ENCODE measurements at regions not wholly inside any gene's neighbourhood (a gene's known extent, or its start where the extent isn't known, plus 50 kb on each side); places are given as distances from the start of the nearest gene placed in this dataset.
A peak's percentile ranks its signal among the peaks of the same experiment; 100 is the strongest.

DNA sequence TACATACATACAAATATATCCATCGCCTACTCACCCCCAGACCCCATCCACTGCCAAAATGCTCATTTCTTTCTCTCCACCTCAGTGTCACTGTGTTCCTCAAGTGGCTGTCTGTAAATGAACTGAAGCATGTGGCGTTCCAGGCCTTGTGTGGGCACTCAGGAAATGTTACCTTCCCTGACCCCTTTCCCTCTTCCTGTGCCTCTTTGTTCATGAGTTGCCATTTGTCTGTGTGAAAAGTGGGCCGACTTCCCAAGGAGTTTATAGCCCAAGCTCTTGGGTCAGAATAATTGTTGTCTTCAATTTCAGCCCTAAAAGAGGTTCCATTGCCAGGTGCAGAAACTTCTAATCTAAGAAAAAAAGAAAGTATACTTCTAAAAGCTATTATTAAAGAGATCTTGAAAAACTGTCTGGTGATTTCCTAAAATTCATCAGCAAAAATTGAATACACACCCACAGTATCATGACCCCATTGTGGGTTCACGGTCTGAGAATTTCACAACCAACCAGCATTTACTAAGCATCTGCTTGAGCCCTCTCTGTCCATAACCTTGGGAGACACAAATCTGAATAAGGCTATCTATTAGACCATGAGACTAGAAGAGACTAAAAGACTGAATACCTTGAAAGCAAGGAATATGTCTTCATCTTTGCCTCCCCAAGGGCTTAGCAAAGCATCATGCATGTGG is 201.4 kb upstream of the EEA1 start:
- H3K36me3 ChIP-seq = no peaks in the 10 kb centered on the region
- H3K4me1 ChIP-seq (replicated peaks) = peaks cover 9% of the 10 kb centered on the region
- H3K9me3 ChIP-seq = no peaks in the 10 kb centered on the region
- H3K27me3 ChIP-seq (replicated peaks; ENCODE audit: insufficient read depth) = no peaks in the 10 kb centered on the region
- H3K4me3 ChIP-seq = no peak overlapping the region
- no peak overlapping the region for H3K27ac ChIP-seq
- TF ChIP-seq POLR2A (IDR thresholded peaks at IDR 0.05) = no peak
- no peak for TF ChIP-seq POLR2AphosphoS5 (IDR thresholded peaks at IDR 0.05)
- TF ChIP-seq, protein P1, sequence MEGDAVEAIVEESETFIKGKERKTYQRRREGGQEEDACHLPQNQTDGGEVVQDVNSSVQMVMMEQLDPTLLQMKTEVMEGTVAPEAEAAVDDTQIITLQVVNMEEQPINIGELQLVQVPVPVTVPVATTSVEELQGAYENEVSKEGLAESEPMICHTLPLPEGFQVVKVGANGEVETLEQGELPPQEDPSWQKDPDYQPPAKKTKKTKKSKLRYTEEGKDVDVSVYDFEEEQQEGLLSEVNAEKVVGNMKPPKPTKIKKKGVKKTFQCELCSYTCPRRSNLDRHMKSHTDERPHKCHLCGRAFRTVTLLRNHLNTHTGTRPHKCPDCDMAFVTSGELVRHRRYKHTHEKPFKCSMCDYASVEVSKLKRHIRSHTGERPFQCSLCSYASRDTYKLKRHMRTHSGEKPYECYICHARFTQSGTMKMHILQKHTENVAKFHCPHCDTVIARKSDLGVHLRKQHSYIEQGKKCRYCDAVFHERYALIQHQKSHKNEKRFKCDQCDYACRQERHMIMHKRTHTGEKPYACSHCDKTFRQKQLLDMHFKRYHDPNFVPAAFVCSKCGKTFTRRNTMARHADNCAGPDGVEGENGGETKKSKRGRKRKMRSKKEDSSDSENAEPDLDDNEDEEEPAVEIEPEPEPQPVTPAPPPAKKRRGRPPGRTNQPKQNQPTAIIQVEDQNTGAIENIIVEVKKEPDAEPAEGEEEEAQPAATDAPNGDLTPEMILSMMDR (IDR thresholded peaks at IDR 0.05) = no peak
- WGBS = 76% methylated on average over 4 of the region's 4 CpGs
- no peak for DNase-seq (ENCODE audit: low spot score)
- intact Hi-C loops (cut with DNase I) = no loop called here

DNA sequence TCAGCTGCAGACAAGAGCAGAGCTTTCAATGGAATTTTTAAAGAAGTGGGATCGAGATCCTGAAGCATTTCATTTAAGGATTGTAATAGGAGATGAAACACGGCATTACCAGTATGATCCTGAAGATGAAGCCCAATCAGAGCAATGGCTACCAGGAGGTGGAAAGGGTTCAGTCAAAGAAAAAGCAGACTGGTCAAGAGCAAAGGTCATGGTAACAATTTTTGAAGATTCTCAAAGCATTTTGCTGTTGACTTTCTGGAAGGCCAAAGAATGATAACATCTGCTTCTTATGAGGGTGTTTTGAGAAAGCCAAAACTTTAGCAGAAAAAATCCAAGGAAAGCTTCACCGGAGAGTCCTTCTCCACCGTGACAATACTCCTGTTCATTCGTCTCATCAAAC is 204.3 kb upstream of the EEA1 start:
- DNase-seq (ENCODE audit: low spot score) = no peak
- Histone ChIP-seq H3K4me3 (no peak overlapping the region), H3K9me3 (no peaks in the 10 kb centered on the region), H3K4me1 (replicated peaks) (peaks cover 11% of the 10 kb centered on the region), H3K27me3 (replicated peaks; ENCODE audit: insufficient read depth) (no peaks in the 10 kb centered on the region), H3K36me3 (no peaks in the 10 kb centered on the region), H3K27ac (peak overlapping the region in 1 of 2 donors; percentile 83)
- WGBS = 92% methylated on average over 5 of the region's 5 CpGs
- TF ChIP-seq, protein P1 (IDR thresholded peaks at IDR 0.05) = no peak
- TF ChIP-seq POLR2AphosphoS5 (IDR thresholded peaks at IDR 0.05) (no peak), POLR2A (IDR thresholded peaks at IDR 0.05) (no peak)
- intact Hi-C loops (cut with DNase I) = no loop called here

DNA sequence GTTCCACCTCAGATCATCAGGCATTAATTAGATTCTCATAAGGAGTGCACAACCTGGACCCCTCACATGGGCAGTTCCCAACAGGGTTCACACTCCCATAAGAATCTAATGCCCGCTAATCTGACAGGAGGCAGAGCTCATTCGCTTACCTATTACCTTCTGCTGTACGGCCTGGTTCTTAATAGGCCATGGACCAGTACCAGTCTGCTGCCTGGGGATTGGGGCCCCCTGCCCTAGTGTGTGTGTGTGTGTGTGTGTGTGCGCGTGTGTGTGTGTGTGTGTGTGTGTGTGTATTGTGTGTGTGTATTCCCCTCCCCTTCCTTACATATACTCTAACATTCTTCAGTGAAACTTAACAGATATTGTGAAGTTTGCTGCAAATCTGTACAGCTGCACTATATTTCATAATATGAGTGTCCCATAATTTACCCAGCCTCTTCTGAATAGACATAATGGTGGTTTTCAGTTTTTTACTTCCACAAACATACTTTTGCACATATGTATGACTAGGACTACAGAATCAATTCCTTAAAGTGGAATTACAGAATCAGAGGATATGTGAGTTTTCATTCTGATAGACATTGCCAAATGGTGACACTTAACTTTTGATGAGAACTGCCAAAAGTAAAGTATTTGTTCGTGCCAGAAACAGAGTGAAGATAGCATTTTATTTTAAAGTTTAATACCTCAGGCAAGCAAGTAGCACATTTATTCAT is 205.2 kb upstream of the EEA1 start:
- peak overlapping the region; percentile 74 to 83 for H3K27ac ChIP-seq
- H3K9me3 ChIP-seq = no peaks in the 10 kb centered on the region
- TF ChIP-seq POLR2A (IDR thresholded peaks at IDR 0.05) = no peak
- TF ChIP-seq, protein P1 (IDR thresholded peaks at IDR 0.05) = no peak
- H3K27me3 ChIP-seq (replicated peaks; ENCODE audit: insufficient read depth) = no peaks in the 10 kb centered on the region
- no peak overlapping the region for H3K4me3 ChIP-seq
- peaks cover 11% of the 10 kb centered on the region for H3K4me1 ChIP-seq (replicated peaks)
- no peak for DNase-seq (ENCODE audit: low spot score)
- H3K36me3 ChIP-seq = no peaks in the 10 kb centered on the region
- 54% methylated on average over 6 of the region's 6 CpGs for WGBS
- intact Hi-C loops (cut with DNase I) = no loop called here

DNA sequence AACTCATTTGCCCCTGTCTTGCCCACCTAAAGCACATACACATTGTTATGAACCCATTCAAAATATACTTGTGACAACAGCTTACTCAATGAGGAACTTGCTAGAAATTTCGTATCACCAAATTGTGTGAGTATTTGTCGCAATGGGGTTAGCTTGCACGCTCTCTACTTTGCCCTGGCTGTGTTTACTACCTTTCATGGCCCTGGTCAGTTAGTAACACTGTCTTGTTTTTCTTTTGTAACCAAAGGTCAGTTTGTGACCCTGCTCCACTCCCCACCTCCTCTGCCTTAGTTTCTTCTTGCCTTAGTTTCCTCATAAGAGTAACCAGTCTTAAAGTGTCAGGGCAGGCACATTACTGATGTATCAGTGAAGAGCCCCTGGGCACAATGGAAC is 205.8 kb upstream of the EEA1 start:
- H3K4me3 ChIP-seq = no peak overlapping the region
- intact Hi-C loops (cut with DNase I) = no loop called here
- peak overlapping the region; percentile 74 to 83 for H3K27ac ChIP-seq
- no peak for DNase-seq (ENCODE audit: low spot score)
- WGBS = 88% methylated on average over 3 of the region's 3 CpGs
- no peaks in the 10 kb centered on the region for H3K36me3 ChIP-seq
- H3K27me3 ChIP-seq (replicated peaks; ENCODE audit: insufficient read depth) = no peaks in the 10 kb centered on the region
- peaks cover 11% of the 10 kb centered on the region for H3K4me1 ChIP-seq (replicated peaks)
- TF ChIP-seq, protein P1 (IDR thresholded peaks at IDR 0.05) = no peak
- TF ChIP-seq POLR2A (IDR thresholded peaks at IDR 0.05) (no peak), POLR2AphosphoS5 (IDR thresholded peaks at IDR 0.05) (no peak)
- H3K9me3 ChIP-seq = no peaks in the 10 kb centered on the region
